ENCODE measurements at regions not wholly inside any gene's neighbourhood (a gene's known extent, or its start where the extent isn't known, plus 50 kb on each side); places are given as distances from the start of the nearest gene placed in this dataset.
A peak's percentile ranks its signal among the peaks of the same experiment; 100 is the strongest.

DNA sequence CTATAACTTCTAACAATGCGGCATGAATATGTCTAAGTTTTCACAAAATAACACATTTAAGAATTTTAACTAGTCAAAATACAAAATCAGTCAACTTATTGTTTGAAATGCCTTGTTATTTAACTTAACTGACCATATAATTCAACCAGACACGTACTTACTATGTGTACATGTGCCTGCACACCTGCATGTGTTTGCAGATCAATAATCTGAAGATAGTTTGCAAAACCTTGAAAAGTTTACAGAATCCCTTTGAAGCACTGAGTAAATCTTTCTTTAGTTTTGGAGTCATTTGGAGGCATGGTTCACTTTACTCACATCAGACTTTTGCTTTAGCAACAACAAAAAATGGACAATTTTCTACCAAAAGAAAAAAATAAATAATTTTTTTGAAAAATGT, 363.8 kb downstream of the PMP22 start:
- H3K36me3 Mint-ChIP-seq (ENCODE audit: low read depth) = no peaks in the 10 kb centered on the region

DNA sequence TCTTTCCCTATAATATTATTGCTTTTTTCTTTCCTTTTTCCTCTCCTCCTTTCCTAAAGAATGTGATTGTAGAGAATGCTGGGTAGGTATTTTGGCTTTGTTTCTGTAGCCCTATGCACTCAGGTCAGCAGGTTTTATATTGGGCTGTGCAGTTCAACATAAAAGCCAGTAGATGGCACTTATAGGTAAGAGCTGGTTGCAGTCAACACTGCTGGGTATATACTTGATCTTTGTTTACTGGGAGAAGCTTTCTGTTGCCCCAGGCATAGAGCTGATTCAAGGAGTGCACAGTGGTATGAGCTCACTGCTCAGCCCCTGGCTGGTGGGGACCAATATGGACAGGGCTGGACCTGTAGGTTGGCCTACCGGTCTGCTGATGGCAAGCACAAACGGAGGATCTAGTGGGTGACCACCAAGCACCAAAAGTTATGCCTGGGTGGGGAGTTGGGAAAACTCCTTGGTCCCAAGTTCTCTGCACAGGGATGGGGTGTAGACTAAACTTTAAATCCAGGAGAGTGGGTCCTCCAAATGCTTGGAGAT, 378.9 kb downstream of the PMP22 start:
- H3K9me3 ChIP-seq (ENCODE audit: control insufficient read depth, low read length) = peaks cover 29% of the 10 kb centered on the region
- H3K27ac ChIP-seq (ENCODE audit: low read depth, low read length) = no peak overlapping the region
- Mint-ChIP-seq H3K9me3 (peaks cover 51% of the 10 kb centered on the region), H3K36me3 (ENCODE audit: low read depth) (peaks cover 1% of the 10 kb centered on the region), H3K27ac (no peak overlapping the region), H3K27me3 (ENCODE audit: insufficient read depth) (no peaks in the 10 kb centered on the region), H3K4me3 (no peak overlapping the region), H3K4me1 (no peaks in the 10 kb centered on the region)
- no peaks in the 10 kb centered on the region for H3K27me3 ChIP-seq (ENCODE audit: control insufficient read depth, insufficient read depth, low read length, poor library complexity, severe bottlenecking)
- TF ChIP-seq, protein P1, sequence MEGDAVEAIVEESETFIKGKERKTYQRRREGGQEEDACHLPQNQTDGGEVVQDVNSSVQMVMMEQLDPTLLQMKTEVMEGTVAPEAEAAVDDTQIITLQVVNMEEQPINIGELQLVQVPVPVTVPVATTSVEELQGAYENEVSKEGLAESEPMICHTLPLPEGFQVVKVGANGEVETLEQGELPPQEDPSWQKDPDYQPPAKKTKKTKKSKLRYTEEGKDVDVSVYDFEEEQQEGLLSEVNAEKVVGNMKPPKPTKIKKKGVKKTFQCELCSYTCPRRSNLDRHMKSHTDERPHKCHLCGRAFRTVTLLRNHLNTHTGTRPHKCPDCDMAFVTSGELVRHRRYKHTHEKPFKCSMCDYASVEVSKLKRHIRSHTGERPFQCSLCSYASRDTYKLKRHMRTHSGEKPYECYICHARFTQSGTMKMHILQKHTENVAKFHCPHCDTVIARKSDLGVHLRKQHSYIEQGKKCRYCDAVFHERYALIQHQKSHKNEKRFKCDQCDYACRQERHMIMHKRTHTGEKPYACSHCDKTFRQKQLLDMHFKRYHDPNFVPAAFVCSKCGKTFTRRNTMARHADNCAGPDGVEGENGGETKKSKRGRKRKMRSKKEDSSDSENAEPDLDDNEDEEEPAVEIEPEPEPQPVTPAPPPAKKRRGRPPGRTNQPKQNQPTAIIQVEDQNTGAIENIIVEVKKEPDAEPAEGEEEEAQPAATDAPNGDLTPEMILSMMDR (conservative IDR thresholded peaks at IDR 0.05) = peak; percentile 70
- no peaks in the 10 kb centered on the region for H3K36me3 ChIP-seq (ENCODE audit: control insufficient read depth, insufficient read depth, low read length)
- H3K4me3 ChIP-seq (ENCODE audit: low read length) = no peak overlapping the region
- no peak overlapping the region for H3K9ac ChIP-seq (ENCODE audit: extremely low read depth, low read length, poor library complexity, severe bottlenecking)
- H3K4me1 ChIP-seq (ENCODE audit: control insufficient read depth, insufficient read depth, low read length) = no peaks in the 10 kb centered on the region
- WGBS, 2 experiments (ENCODE audit: insufficient coverage in 1 of 2, insufficient read length in 1 of 2) = 93 to 98% methylated on average over 2 of the region's 2 CpGs
- DNase-seq = peak; percentile 60

More for the DNA sequence above, 363.8 kb downstream of the PMP22 start:
- Mint-ChIP-seq H3K27ac (no peak overlapping the region), H3K9me3 (peaks cover 2% of the 10 kb centered on the region), H3K4me1 (no peaks in the 10 kb centered on the region), H3K4me3 (no peak overlapping the region), H3K27me3 (ENCODE audit: insufficient read depth) (no peaks in the 10 kb centered on the region)
- no peak for DNase-seq
- no peaks in the 10 kb centered on the region for H3K36me3 ChIP-seq (ENCODE audit: control insufficient read depth, insufficient read depth, low read length)
- H3K4me3 ChIP-seq (ENCODE audit: low read length) = no peak overlapping the region
- no peaks in the 10 kb centered on the region for H3K9me3 ChIP-seq (ENCODE audit: control insufficient read depth, low read length)
- H3K27ac ChIP-seq (ENCODE audit: low read depth, low read length) = no peak overlapping the region
- TF ChIP-seq, protein P1 (conservative IDR thresholded peaks at IDR 0.05) = no peak
- H3K4me1 ChIP-seq (ENCODE audit: control insufficient read depth, insufficient read depth, low read length) = no peaks in the 10 kb centered on the region
- 84 to 93% methylated on average over 2 of the region's 2 CpGs for WGBS, 2 experiments (ENCODE audit: insufficient coverage in 1 of 2, insufficient read length in 1 of 2)
- no peak overlapping the region for H3K9ac ChIP-seq (ENCODE audit: extremely low read depth, low read length, poor library complexity, severe bottlenecking)
- H3K27me3 ChIP-seq (ENCODE audit: control insufficient read depth, insufficient read depth, low read length, poor library complexity, severe bottlenecking) = no peaks in the 10 kb centered on the region

DNA sequence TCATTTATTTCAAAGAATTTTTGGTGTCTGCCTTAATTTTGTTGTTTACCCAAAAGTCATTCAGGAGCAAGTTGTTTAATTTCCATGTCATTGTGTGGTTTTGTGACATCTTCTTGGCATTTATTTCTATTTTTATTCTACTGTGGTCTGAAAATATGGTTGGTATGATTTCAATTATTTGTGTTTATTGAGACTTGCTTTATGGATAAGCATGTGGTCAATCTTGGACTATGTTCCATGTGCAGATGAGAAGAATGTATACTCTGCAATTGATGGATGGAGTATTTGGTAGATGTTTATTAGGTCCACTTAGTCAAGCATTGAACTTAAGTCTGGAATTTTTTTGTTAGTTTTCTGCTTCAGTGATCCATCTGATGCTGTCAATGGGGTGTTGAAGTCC, 383.0 kb downstream of the PMP22 start:
- Histone ChIP-seq H3K27ac (ENCODE audit: low read depth, low read length) (no peak overlapping the region), H3K9me3 (ENCODE audit: control insufficient read depth, low read length) (peaks cover 22% of the 10 kb centered on the region), H3K27me3 (ENCODE audit: control insufficient read depth, insufficient read depth, low read length, poor library complexity, severe bottlenecking) (no peaks in the 10 kb centered on the region), H3K4me3 (ENCODE audit: low read length) (no peak overlapping the region), H3K4me1 (ENCODE audit: control insufficient read depth, insufficient read depth, low read length) (no peaks in the 10 kb centered on the region), H3K36me3 (ENCODE audit: control insufficient read depth, insufficient read depth, low read length) (no peaks in the 10 kb centered on the region), H3K9ac (ENCODE audit: extremely low read depth, low read length, poor library complexity, severe bottlenecking) (no peak overlapping the region)
- no peak for DNase-seq
- TF ChIP-seq, protein P1 (conservative IDR thresholded peaks at IDR 0.05) = no peak
- Mint-ChIP-seq H3K27me3 (ENCODE audit: insufficient read depth) (no peaks in the 10 kb centered on the region), H3K27ac (no peak overlapping the region), H3K9me3 (peaks cover 44% of the 10 kb centered on the region), H3K4me1 (no peaks in the 10 kb centered on the region), H3K36me3 (ENCODE audit: low read depth) (peaks cover 1% of the 10 kb centered on the region), H3K4me3 (no peak overlapping the region)
